ENCODE measurements at regions not wholly inside any gene's neighbourhood (a gene's known extent, or its start where the extent isn't known, plus 50 kb on each side); places are given as distances from the start of the nearest gene placed in this dataset.

DNA sequence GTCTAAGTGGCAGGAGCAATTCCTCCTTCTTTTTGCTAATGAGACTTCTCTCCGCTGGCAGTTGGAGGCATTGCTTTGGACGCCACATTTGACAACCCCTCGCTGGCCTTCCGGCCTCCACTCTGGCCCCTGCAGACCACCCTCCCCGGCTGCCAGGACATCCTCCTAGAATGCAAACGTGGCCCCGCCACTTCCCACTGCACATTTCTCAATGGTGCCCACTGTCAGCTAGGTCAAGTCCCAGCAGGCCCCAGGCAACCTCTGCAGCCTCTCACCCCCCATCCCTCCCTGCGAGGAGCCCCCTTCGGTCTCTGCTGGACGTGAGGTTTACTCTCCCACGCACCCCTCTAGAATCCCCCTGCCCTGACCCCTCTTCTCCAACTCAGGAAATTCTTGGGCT, 250.3 kb downstream of the FOXL1 start:
- H3K27ac ChIP-seq, result no peak overlapping the region
- TF ChIP-seq, protein P1, sequence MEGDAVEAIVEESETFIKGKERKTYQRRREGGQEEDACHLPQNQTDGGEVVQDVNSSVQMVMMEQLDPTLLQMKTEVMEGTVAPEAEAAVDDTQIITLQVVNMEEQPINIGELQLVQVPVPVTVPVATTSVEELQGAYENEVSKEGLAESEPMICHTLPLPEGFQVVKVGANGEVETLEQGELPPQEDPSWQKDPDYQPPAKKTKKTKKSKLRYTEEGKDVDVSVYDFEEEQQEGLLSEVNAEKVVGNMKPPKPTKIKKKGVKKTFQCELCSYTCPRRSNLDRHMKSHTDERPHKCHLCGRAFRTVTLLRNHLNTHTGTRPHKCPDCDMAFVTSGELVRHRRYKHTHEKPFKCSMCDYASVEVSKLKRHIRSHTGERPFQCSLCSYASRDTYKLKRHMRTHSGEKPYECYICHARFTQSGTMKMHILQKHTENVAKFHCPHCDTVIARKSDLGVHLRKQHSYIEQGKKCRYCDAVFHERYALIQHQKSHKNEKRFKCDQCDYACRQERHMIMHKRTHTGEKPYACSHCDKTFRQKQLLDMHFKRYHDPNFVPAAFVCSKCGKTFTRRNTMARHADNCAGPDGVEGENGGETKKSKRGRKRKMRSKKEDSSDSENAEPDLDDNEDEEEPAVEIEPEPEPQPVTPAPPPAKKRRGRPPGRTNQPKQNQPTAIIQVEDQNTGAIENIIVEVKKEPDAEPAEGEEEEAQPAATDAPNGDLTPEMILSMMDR (conservative IDR thresholded peaks at IDR 0.05; ENCODE audit: low read depth), result no peak
- CTCF ChIA-PET, result interaction anchor here (0.6 kb wide), 1 partner anchor 452 kb away, joined by 3 read pairs; no protein-coding TSS in a partner anchor
- no peak for DNase-seq (ENCODE audit: low spot score)
- POLR2A ChIA-PET (ENCODE audit: low non-redundant PET), result no interaction called here

DNA sequence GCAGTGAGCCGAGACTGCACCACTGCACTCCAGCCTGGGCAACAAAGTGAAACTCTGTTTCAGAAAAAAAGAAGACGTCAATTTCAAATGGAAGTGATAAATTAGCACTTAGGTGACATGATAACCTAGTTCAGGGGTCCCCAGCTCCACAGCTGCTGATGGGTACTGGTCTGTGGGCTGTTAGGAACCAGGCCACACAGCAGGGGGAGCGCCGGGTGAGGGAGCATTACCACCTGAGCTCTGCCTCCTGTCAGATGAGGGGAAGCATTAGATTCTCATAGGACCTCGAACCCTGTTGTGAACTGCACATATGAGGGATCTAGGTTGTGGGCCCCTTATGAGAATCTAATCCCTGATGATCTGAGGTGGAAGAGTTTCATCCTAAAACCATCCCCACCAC, 253.0 kb downstream of the FOXL1 start:
- TF ChIP-seq, protein P1 (conservative IDR thresholded peaks at IDR 0.05; ENCODE audit: low read depth), result no peak
- CTCF ChIA-PET, result interaction anchor here (0.6 kb wide), 1 partner anchor 8 kb away, joined by 3 read pairs; no protein-coding TSS in a partner anchor
- no peak overlapping the region for H3K27ac ChIP-seq
- POLR2A ChIA-PET (ENCODE audit: low non-redundant PET), result no interaction called here
- DNase-seq (ENCODE audit: low spot score), result no peak

DNA sequence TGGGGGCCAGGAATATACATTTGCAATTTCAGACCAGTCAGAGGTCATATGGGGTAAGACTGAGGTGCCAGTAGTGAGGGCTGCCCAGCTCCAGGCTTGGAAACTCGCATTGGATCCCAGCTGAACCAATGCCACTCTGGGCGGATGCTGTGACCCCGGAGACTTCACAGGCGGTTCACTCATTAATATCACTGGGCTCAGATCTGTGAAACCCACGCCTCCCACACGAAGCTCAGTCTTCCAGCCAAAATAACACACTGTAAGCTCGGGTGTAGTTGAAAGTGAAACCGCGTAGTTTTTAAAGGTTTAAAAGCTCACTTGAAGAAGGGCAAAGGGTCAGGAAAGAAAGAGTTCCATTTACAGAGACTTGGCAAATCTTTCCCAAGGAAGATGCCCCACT, 254.8 kb downstream of the FOXL1 start:
- TF ChIP-seq, protein P1 (conservative IDR thresholded peaks at IDR 0.05; ENCODE audit: low read depth), result no peak
- no peak overlapping the region for H3K27ac ChIP-seq
- DNase-seq (ENCODE audit: low spot score), result no peak
- ChIA-PET CTCF (no interaction called here), POLR2A (ENCODE audit: low non-redundant PET) (no interaction called here)

DNA sequence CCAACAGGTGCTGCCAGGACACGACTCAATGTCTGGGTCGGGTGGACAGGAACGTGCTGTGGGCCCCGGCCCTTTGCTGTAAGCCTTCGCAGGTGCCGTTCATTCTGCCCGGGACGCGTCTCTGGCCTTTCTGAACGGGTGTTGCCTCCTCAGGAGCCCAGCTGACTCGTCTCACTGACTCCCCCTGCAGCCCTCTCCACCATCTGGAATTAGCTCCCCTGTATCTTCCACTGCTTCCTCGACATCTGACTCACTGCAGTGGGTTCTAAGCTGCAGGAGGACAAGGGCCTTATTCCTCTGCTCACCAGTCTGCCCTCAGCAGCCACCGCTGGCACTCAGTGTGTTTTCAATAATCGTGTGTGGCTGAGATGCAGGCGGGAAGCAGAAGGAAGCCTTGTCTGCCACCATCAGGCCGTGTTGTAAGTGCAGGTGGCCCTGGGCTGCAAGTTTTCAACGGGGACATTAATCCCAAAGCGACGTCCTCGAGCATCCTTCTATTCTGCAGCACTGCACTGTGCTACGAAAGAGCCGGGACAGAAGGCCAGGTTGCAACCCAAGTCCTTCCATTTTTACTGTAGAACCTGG, 256.2 kb downstream of the FOXL1 start:
- POLR2A ChIA-PET (ENCODE audit: low non-redundant PET), result no interaction called here
- TF ChIP-seq, protein P1 (conservative IDR thresholded peaks at IDR 0.05; ENCODE audit: low read depth), result no peak
- DNase-seq (ENCODE audit: low spot score), result no peak
- CTCF ChIA-PET, result interaction anchor here (0.7 kb wide), 1 partner anchor 205 kb away, joined by 4 read pairs; no protein-coding TSS in a partner anchor
- no peak overlapping the region for H3K27ac ChIP-seq

DNA sequence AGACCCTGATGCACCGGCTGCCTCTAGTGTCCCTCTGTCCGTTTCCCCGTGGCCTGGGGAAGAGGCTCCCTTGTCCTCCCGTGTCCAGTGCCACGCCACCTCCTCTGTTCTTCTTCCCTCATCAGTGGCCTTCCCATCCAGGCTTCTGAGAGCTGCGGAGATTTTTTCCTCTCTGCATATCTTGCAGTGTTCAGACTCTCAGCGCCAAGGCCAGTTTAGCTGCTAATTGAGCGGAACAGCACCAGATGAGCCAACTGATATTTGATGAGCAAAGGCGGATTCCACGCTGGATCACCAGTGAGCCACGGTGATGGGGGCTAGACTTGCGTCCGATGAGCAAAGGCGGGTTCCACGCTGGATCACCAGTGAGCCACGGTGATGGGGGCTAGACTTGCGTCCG, 257.6 kb downstream of the FOXL1 start:
- peak overlapping the region; percentile 50; the same call in 1 of the 2 replicates for H3K27ac ChIP-seq
- POLR2A ChIA-PET (ENCODE audit: low non-redundant PET), result no interaction called here
- no peak for DNase-seq (ENCODE audit: low spot score)
- CTCF ChIA-PET, result no interaction called here
- TF ChIP-seq, protein P1 (conservative IDR thresholded peaks at IDR 0.05; ENCODE audit: low read depth), result no peak

DNA sequence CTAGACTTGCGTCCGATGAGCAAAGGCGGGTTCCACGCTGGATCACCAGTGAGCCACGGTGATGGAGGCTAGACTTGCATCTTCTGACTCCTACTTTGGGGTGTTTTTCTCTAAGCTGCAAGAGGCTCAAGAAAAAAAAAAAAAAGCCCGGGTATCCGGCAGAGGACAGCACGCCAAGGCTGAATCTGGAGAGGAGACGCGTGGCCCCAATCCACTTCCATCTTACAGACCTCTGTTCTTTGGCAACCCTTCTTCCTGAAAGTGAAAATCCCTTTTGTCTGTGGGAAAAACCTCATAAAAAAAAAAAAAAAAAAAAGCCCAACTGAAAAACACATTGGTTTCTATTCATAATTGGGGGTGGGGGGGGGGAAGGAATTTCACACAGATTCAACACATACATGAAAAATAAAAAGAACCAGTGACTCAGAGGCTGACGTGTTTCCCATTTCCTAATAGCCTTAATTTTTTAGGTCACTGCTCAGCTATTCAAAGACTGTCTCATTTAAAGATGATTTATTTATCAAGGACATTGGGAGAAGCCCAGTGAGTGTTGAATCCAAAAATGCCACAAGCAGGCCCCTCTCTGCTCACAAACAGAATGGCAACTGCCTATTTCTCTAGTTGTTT, 258.3 kb downstream of the FOXL1 start:
- TF ChIP-seq, protein P1 (conservative IDR thresholded peaks at IDR 0.05; ENCODE audit: low read depth), result no peak
- peak overlapping the region; percentile 50; the same call in 1 of the 2 replicates for H3K27ac ChIP-seq
- DNase-seq (ENCODE audit: low spot score), result peak; percentile 77
- ChIA-PET POLR2A (ENCODE audit: low non-redundant PET) (no interaction called here), CTCF (no interaction called here)

All from RWPE1 (cell line).